Activated CD8-positive, alpha-beta memory T cell treated with anti-CD3 and anti-CD28 coated beads, Interleukin-2, amount 10 ng/mL, durations not matched to agents 7 days and 5 days (primary cell): ENCODE measurements at regions not wholly inside any gene's neighbourhood (a gene's known extent, or its start where the extent isn't known, plus 50 kb on each side); places are given as distances from the start of the nearest gene placed in this dataset.
"Not testable (repeated sequence)": the region's sequence is repeated elsewhere in the genome, so short reads cannot be mapped to it uniquely, and the experiment has no call there.

Experiments
- ATAC-seq: fragments of 150-1000 bp; cut with Tn5 transposase; one replicate; pipeline ENCODE4 v1.10.0; 2021; ENCODE audit warnings: moderate library complexity
- CTCF ChIA-PET: fragments of 350-600 bp; sonication (Branson Sonifier 250); formaldehyde crosslinking; loops from one replicate; lab custom pipeline; 2021; ENCODE audit warnings: antibody characterized with exemption; lab: Charles Lee
- DNase-seq: peaks from one replicate; pipeline ENCODE4 v3.0.0-alpha.2; 2020
- H3K27ac Mint-ChIP-seq: one replicate; pipeline ENCODE4 v1.8.0; 2021; ENCODE audit warnings: mild to moderate bottlenecking, mixed read lengths
- H3K27me3 Mint-ChIP-seq: one replicate; pipeline ENCODE4 v1.8.0; 2021; ENCODE audit warnings: mixed read lengths
- H3K36me3 Mint-ChIP-seq: one replicate; pipeline ENCODE4 v1.8.0; 2021; ENCODE audit warnings: mild to moderate bottlenecking, mixed read lengths
- H3K4me1 Mint-ChIP-seq: one replicate; pipeline ENCODE4 v1.8.0; 2021; ENCODE audit warnings: mixed read lengths
- H3K4me3 Mint-ChIP-seq: one replicate; pipeline ENCODE4 v1.8.0; 2021; ENCODE audit warnings: mild to moderate bottlenecking, moderate library complexity, mixed read lengths
- H3K9me3 Mint-ChIP-seq: one replicate; pipeline ENCODE4 v1.8.0; 2022; ENCODE audit warnings: low read depth, mixed read lengths

DNA sequence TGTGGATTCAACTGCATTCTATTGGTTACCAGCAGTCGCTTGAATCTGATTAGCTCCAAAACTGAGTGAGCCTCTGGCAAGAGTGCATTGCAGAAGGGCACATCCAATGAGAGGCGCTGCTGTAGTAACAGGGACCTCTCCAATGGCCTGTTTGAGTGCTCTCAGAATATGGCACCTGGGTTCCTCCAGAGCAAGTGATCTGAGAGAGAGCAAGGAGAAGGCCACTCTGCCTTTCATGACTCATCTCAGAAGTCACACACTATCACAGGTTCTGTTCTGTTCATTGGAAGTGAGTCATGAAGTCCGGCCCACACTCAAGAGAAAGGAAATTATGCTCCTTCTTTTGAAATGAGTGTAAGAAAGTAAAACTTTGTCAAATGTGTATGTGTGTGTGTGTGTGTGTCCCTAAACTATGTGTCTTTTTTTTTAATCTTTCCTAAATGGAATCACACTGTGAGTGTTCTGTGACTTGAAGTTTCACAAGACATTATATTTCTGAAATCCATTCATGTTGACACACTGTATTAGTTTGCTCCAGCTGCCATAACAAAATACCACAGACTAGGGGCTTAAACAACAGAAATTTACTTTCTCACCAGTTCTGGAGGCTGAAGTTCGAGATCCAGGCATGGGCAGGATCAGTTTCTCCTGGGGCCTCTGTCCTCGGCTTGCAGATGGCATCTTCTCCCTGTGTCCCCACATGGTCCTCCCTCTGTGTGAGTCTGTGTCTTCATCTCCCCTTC lies 138.3 kb upstream of the CDYL start:
- peak; percentile 98 for ATAC-seq
- Mint-ChIP-seq H3K9me3 (peaks cover 10% of the 10 kb centered on the region), H3K4me1 (peaks cover 20% of the 10 kb centered on the region), H3K36me3 (peaks cover 4% of the 10 kb centered on the region), H3K4me3 (no peak overlapping the region), H3K27ac (no peak overlapping the region), H3K27me3 (peaks cover 24% of the 10 kb centered on the region)
- DNase-seq = peak; percentile 65
- CTCF ChIA-PET = no interaction called here

DNA sequence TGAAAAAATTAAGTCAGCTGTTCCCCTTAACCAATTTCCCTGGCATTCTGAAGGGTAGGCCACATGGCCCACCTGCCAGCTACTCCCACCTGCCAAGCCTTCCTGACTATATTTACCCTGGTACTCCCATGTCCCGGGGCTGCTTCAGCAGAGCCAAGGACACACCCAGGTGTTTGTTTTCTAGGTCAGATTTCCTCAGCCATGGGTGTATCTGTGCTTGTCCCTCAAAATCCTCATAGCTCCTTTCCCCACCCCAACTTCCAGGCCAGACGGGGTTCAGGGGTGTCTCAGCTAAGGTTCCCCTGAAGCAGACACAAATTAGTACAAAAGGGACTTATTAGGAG lies 139.4 kb upstream of the CDYL start:
- H3K27ac Mint-ChIP-seq = no peak overlapping the region
- peaks cover 20% of the 10 kb centered on the region for H3K4me1 Mint-ChIP-seq
- no peak for DNase-seq
- H3K36me3 Mint-ChIP-seq = peaks cover 4% of the 10 kb centered on the region
- H3K4me3 Mint-ChIP-seq = no peak overlapping the region
- peaks cover 22% of the 10 kb centered on the region for H3K27me3 Mint-ChIP-seq
- ATAC-seq = no peak
- CTCF ChIA-PET = no interaction called here
- H3K9me3 Mint-ChIP-seq = peaks cover 10% of the 10 kb centered on the region

DNA sequence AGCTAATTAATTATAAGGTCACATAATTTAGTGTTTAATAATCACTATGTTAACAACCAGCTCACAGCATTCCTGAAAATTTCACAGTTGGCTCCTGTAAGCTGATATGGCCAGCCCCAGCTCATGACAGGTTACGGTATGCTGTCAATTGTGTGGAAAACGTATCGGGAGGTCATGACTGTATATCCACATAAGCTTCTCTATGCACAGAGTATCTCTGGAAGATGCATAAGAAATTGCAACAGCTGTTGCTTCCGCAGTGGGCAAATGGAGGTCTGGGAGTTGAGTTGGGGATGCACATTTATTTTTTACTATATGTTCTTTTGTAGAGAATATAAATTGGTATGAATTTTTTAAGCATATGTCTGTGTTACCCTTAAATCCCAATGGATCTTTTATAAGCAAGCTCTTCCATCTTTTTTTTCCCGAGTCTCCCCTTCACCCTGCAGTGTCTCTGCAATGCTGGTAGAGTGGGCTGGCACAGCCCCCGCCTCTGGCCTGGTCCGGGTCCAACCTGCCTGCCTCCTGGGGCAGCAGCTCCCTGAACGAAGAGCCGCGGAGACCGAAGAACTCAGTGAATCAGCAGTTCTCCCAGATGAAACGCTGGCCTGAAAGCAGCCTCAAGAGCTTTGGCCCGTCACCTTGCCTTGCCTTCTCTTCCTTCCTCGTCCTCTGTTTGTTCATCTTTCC lies 139.9 kb upstream of the CDYL start:
- Mint-ChIP-seq H3K27ac (no peak overlapping the region), H3K4me3 (no peak overlapping the region), H3K9me3 (peaks cover 10% of the 10 kb centered on the region), H3K27me3 (peaks cover 18% of the 10 kb centered on the region), H3K36me3 (peaks cover 4% of the 10 kb centered on the region), H3K4me1 (peaks cover 20% of the 10 kb centered on the region)
- ATAC-seq (no peak), DNase-seq (no peak)
- CTCF ChIA-PET = no interaction called here

DNA sequence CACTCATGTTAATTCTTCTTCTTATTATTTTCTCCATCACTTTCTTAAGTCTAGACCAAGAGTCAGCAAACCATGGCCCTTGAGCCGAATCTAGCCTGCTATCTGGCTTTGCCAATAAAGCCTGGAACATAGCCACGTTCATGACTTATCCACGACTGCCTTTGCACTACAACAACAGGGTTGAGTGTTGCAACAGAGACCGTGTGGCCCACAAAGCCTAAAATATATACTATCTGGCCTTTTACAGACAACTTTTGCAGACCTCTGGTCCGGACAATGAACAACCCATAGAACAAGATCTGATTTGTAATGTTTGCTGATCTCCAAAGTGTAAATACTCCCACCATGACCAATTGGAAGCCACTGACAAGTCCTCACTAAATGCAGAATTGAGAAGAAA lies 140.5 kb upstream of the CDYL start:
- peaks cover 4% of the 10 kb centered on the region for H3K36me3 Mint-ChIP-seq
- ATAC-seq (no peak), DNase-seq (no peak)
- peaks cover 20% of the 10 kb centered on the region for H3K4me1 Mint-ChIP-seq
- H3K27me3 Mint-ChIP-seq = peaks cover 12% of the 10 kb centered on the region
- H3K9me3 Mint-ChIP-seq = peaks cover 14% of the 10 kb centered on the region
- no peak overlapping the region for H3K4me3 Mint-ChIP-seq
- no peak overlapping the region for H3K27ac Mint-ChIP-seq
- CTCF ChIA-PET = no interaction called here

DNA sequence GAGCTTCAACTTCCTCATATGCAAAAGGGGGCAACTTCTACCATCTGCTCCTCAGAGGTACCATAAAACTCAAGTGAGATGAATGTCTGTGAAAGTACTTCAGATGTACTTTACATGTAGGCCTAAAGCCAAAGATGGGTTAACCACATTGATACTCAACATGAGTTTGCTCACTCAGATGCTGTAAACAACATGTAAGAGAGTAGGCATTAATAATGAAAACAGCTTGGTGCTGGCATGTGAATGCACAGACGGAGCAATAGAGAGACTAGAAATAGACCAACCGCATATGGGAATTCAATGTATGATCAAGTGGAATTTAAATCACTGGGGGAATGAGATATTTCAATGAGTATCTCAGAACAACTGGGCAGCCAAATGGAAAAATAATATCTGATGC lies 143.8 kb upstream of the CDYL start:
- CTCF ChIA-PET = no interaction called here
- DNase-seq (no peak), ATAC-seq (no peak)
- Mint-ChIP-seq H3K36me3 (no peaks in the 10 kb centered on the region), H3K27ac (no peak overlapping the region), H3K4me1 (peaks cover 8% of the 10 kb centered on the region), H3K27me3 (peaks cover 2% of the 10 kb centered on the region), H3K9me3 (peaks cover 15% of the 10 kb centered on the region), H3K4me3 (no peak overlapping the region)

DNA sequence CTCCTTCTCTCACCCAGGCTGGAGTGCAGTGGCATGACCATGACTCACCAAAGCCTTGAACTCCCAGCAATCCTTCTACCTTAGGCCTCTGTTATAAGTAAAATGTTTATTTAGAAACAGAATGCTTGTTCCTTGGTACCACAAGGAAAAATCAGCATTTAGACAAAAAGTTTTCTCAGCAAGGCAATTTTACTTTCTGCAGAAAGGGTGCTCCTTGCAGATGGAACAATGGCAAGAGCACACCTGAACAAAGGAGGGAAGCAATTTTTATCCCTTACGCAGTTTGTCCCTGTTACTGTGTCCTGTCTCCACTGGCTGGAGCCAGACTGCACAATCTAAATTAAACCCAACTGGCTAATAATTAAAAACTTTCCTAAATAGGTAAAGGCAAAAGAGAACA lies 146.4 kb upstream of the CDYL start:
- H3K4me1 Mint-ChIP-seq, ATAC-seq, H3K27me3 Mint-ChIP-seq, H3K4me3 Mint-ChIP-seq, DNase-seq, H3K27ac Mint-ChIP-seq, CTCF ChIA-PET, H3K9me3 Mint-ChIP-seq, H3K36me3 Mint-ChIP-seq: not testable (repeated sequence)

DNA sequence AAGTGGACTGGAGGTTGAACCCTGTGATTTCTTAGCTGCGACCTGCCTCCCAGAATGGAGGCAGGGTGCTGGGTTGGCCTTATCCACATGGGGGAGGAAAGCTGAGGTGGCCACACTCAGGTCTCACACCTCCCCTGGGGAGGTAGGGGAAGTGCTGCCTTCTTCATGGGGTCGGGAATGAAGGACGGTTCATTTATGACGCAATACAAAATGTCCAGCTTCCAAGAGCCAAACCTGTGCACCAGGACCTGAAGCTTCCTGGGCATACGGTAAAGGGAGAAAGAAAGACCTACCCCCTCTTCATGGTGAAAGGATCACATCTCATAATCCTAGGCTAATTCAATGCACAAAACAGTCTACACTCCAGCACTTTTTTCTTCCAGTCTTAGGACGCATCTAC lies 150.6 kb upstream of the CDYL start:
- CTCF ChIA-PET = no interaction called here
- H3K36me3 Mint-ChIP-seq = no peaks in the 10 kb centered on the region
- H3K9me3 Mint-ChIP-seq = peaks cover 4% of the 10 kb centered on the region
- DNase-seq (no peak), ATAC-seq (no peak)
- no peak overlapping the region for H3K4me3 Mint-ChIP-seq
- H3K27me3 Mint-ChIP-seq = peaks cover 4% of the 10 kb centered on the region
- H3K4me1 Mint-ChIP-seq = no peaks in the 10 kb centered on the region
- H3K27ac Mint-ChIP-seq = no peak overlapping the region

DNA sequence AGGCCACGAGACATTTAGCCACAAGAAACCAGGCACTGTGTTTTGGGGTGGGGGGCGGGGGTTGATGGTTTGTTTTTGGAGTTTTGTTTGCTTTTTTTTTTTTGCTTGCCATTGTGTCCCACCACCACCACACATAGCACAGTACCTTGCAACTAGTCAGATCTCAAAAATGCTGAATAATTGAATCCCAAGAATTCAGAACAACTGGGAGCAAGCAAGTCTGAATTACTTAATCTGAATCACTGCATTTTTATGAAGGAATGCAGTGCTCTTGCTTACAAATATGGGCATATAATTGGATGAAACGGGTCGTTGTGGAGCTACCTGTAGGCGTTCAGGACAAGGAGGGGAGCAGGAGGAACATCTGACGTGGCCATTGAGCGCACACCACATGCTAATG lies 151.5 kb upstream of the CDYL start:
- CTCF ChIA-PET = no interaction called here
- ATAC-seq = no peak

DNA sequence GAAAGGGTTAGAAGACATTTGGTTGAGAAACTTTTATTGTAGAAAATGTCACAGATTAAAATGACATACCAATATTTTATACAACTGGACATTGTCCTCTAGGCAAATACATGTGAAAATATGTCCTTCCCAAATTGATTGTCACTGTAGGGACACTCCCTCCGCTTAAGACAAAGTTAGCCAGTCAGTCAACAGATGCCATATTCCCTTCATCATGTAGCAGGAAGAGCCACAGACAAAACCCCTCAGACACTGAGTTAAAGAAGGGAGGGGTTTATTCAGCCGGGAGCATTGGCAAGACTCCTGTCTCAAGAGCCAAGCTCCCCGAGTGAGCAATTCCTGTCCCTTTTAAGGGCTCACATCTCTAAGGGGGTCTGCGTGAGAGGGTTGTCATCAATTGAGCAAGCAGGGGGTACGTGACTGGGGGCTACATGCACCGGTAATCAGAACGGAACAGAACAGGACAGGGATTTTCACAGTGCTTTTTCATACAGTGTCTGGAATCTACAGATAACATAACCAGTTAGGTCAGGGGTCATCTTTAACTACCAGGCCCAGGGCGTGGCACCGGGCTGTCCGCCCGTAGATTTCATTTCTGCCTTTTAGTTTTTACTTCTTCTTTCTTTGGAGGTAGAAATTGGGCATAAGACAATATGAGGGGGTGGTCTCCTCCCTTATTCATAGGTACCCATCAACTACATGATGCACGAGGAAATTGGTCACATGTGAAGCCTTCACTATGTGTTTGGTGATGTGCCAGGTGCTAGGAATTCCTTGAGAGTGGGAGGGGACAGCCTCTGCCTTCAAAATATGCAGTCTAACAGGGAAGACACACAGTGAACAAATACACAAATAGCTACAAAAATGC lies 155.7 kb upstream of the CDYL start:
- DNase-seq = no peak
- H3K9me3 Mint-ChIP-seq = no peaks in the 10 kb centered on the region
- H3K4me1 Mint-ChIP-seq = no peaks in the 10 kb centered on the region
- CTCF ChIA-PET = no interaction called here
- no peak overlapping the region for H3K27ac Mint-ChIP-seq
- no peak for ATAC-seq
- H3K27me3 Mint-ChIP-seq = peaks cover 2% of the 10 kb centered on the region
- H3K4me3 Mint-ChIP-seq = no peak overlapping the region
- no peaks in the 10 kb centered on the region for H3K36me3 Mint-ChIP-seq

More for the DNA sequence above, 151.5 kb upstream of the CDYL start:
- Mint-ChIP-seq H3K36me3 (no peaks in the 10 kb centered on the region), H3K4me3 (no peak overlapping the region), H3K27me3 (peaks cover 2% of the 10 kb centered on the region), H3K4me1 (no peaks in the 10 kb centered on the region), H3K27ac (no peak overlapping the region), H3K9me3 (no peaks in the 10 kb centered on the region)
- no peak for DNase-seq

DNA sequence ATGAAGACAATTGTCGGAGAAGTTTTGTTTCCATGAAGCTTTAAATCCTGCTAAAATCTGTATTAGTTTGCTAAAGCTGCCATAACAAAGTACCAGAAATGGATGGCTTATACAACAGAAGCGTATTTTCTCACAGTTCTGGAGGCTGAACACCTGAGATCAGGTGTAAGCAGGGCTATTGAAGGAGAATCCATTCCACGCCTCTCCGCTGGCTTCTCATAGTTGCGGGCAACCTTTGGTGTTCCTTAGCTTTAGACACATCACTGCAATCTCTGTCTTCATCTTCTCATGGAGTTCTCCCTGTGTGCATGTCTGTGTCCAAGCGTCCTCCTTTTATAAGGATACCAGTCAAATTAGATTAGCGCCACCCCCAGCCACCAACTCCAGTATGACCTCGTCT lies 159.9 kb upstream of the CDYL start:
- Mint-ChIP-seq H3K4me1 (peaks cover 2% of the 10 kb centered on the region), H3K27me3 (peaks cover 3% of the 10 kb centered on the region), H3K36me3 (no peaks in the 10 kb centered on the region), H3K4me3 (no peak overlapping the region), H3K9me3 (no peaks in the 10 kb centered on the region), H3K27ac (no peak overlapping the region)
- no peak for ATAC-seq
- DNase-seq = no peak
- CTCF ChIA-PET = interaction anchor here (1.1 kb wide), 1 partner anchor 15 kb away, joined by 3 read pairs; no protein-coding TSS in a partner anchor

DNA sequence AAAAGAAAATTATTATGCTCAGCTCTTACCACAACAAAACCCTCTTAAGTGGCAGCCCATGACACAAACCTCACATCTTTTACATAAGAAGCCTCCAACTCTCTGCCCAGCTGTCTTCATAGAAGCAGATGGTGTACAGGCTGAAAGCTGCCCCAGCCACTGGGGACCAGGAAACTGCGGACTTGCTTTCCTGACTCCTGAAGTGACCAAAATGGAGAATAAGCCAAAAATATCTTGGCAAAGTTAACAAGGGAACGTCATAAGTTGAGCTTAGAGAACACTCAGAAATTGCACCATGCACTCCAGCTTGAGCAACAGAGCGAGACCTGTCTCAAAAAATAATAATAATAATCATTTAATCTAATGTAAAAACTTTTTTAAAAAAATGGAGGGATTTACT lies 160.3 kb upstream of the CDYL start:
- no peaks in the 10 kb centered on the region for H3K9me3 Mint-ChIP-seq
- DNase-seq = no peak
- H3K4me1 Mint-ChIP-seq = peaks cover 2% of the 10 kb centered on the region
- H3K4me3 Mint-ChIP-seq = no peak overlapping the region
- peaks cover 4% of the 10 kb centered on the region for H3K27me3 Mint-ChIP-seq
- H3K36me3 Mint-ChIP-seq = no peaks in the 10 kb centered on the region
- H3K27ac Mint-ChIP-seq = no peak overlapping the region
- CTCF ChIA-PET = interaction anchor here (1.1 kb wide), 1 partner anchor 15 kb away, joined by 3 read pairs; no protein-coding TSS in a partner anchor
- ATAC-seq = no peak

DNA sequence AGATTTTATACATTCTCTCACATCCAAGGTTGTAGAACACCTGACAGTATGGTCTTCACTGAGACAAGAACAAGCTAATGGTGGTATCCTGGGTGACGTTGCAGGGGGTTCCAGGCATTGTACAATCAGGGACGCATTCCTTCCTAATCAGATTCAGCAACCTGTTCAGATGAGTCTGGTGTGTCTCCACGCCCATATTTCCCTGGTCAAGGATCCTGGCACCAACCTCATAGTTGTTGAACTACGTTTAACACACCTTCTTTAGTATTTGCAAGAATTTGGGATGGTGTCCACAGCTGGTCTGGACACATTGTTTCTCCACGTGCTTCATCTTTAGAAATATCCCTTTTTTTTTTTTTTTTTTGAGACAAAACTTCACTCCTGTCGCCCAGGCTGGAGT lies 161.0 kb upstream of the CDYL start:
- H3K36me3 Mint-ChIP-seq = no peaks in the 10 kb centered on the region
- no peaks in the 10 kb centered on the region for H3K9me3 Mint-ChIP-seq
- no peak overlapping the region for H3K27ac Mint-ChIP-seq
- ATAC-seq = no peak
- no peak overlapping the region for H3K4me3 Mint-ChIP-seq
- CTCF ChIA-PET = interaction anchor here (1.1 kb wide), 1 partner anchor 14 kb away, joined by 3 read pairs; no protein-coding TSS in a partner anchor
- no peak for DNase-seq
- H3K27me3 Mint-ChIP-seq = peaks cover 8% of the 10 kb centered on the region
- peaks cover 3% of the 10 kb centered on the region for H3K4me1 Mint-ChIP-seq

DNA sequence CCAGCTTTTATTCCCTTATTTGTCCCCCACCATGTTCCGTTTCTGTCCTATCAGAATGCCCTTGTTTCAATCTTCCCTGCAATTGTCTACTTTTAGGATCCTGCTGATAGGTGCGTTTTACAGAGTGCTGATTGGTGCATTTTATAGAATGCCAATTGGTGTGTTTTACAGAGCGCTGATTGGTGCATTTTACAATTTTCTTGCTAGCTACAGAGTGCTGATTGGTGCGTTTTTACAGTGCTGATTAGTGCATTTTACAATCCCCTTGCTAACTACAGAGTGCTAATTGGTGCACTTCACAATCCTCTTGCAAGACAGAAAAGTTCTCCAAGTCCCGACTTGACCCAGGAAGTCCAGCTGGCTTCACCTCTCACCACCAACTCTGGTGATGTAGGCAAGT lies 161.6 kb upstream of the CDYL start:
- Mint-ChIP-seq H3K9me3 (no peaks in the 10 kb centered on the region), H3K27ac (no peak overlapping the region), H3K27me3 (peaks cover 11% of the 10 kb centered on the region), H3K4me3 (no peak overlapping the region), H3K36me3 (no peaks in the 10 kb centered on the region), H3K4me1 (peaks cover 4% of the 10 kb centered on the region)
- no peak for ATAC-seq
- CTCF ChIA-PET = no interaction called here
- no peak for DNase-seq
